Skin of body (tissue), 1 donor: ENCODE measurements at regions not wholly inside any gene's neighbourhood (a gene's known extent, or its start where the extent isn't known, plus 50 kb on each side); places are given as distances from the start of the nearest gene placed in this dataset.
"Not testable (repeated sequence)": the region's sequence is repeated elsewhere in the genome, so short reads cannot be mapped to it uniquely, and the experiment has no call there.

Source experiments
- DNase-seq: peaks from one replicate; lab custom pipeline; 2025; lab: John Stamatoyannopoulos, UW

- DNase-seq = no peak
Observed at GRCh38 chr1:194473766-194474165, 1287.4 kb upstream of the B3GALT2 start.

GRCh38 chr1:194469282-194469681 is 1282.9 kb upstream of the B3GALT2 start:
- no peak for DNase-seq

GRCh38 chr1:194466706-194467105 is 1280.3 kb upstream of the B3GALT2 start:
- DNase-seq = no peak

- no peak for DNase-seq
Observed at GRCh38 chr1:194447636-194448035, 1261.2 kb upstream of the B3GALT2 start.

GRCh38 chr1:194445244-194445643 is 1258.8 kb upstream of the B3GALT2 start:
- no peak for DNase-seq

- DNase-seq = no peak
Observed at GRCh38 chr1:194442901-194443575, 1256.6 kb upstream of the B3GALT2 start.

- no peak for DNase-seq
Observed at GRCh38 chr1:194437135-194437534, 1250.7 kb upstream of the B3GALT2 start.

- no peak for DNase-seq
Observed at GRCh38 chr1:194431121-194431520, 1244.7 kb upstream of the B3GALT2 start.

GRCh38 chr1:194420706-194421105 is 1234.3 kb upstream of the B3GALT2 start:
- no peak for DNase-seq

GRCh38 chr1:194419721-194420120 is 1233.3 kb upstream of the B3GALT2 start:
- DNase-seq = no peak

- DNase-seq = no peak
Observed at GRCh38 chr1:194410756-194411155, 1224.3 kb upstream of the B3GALT2 start.

GRCh38 chr1:194407238-194407637 is 1220.8 kb upstream of the B3GALT2 start:
- DNase-seq = not testable (repeated sequence)

GRCh38 chr1:194394676-194395075 is 1208.3 kb upstream of the B3GALT2 start:
- DNase-seq = no peak

- no peak for DNase-seq
Observed at GRCh38 chr1:194387531-194387930, 1201.1 kb upstream of the B3GALT2 start.

GRCh38 chr1:194378517-194378916 is 1192.1 kb upstream of the B3GALT2 start:
- DNase-seq = no peak

- no peak for DNase-seq
Observed at GRCh38 chr1:194374649-194375048, 1188.2 kb upstream of the B3GALT2 start.

GRCh38 chr1:194372266-194372665 is 1185.9 kb upstream of the B3GALT2 start:
- no peak for DNase-seq

- DNase-seq = no peak
Observed at GRCh38 chr1:194369622-194370021, 1183.2 kb upstream of the B3GALT2 start.

- no peak for DNase-seq
Observed at GRCh38 chr1:194369060-194369459, 1182.6 kb upstream of the B3GALT2 start.

- DNase-seq = no peak
Observed at GRCh38 chr1:194367121-194367520, 1180.7 kb upstream of the B3GALT2 start.

- DNase-seq = no peak
Observed at GRCh38 chr1:194366705-194367104, 1180.3 kb upstream of the B3GALT2 start.

GRCh38 chr1:194362327-194362726 is 1175.9 kb upstream of the B3GALT2 start:
- DNase-seq = no peak

- no peak for DNase-seq
Observed at GRCh38 chr1:194361374-194362131, 1175.1 kb upstream of the B3GALT2 start.
